ENCODE measurements at regions not wholly inside any gene's neighbourhood (a gene's known extent, or its start where the extent isn't known, plus 50 kb on each side); places are given as distances from the start of the nearest gene placed in this dataset.
A peak's percentile ranks its signal among the peaks of the same experiment; 100 is the strongest.

DNA sequence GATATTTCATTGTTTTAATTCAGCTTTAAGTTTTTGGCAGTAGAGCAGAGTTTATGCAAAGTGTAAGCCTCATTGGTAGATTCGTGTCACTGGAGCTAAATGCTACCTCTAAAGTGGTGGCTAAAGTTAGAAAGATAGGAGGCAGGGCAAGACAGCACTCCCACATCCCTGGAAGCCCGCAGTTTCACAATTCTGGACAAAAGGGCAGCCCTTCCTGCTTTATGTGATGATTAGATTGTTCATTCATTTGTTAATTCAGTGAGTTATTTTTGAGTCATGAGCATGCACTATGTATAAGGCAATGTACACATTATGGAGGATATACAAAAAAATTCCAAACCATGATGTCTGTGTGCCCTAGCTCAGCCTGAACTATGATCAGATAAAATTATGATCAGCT lies 52.1 kb upstream of the EIF3M start:
- H3K4me3 ChIP-seq (ENCODE audit: low read length), result no peak overlapping the region
- DNase-seq (ENCODE audit: low read depth), result peak; percentile 76
- no peak for TF ChIP-seq CTCF (IDR thresholded peaks at IDR 0.05; ENCODE audit: insufficient read depth, low read depth, low read length, missing control alignments)

GRCh38 chr11:32529994-32530588 lies 53.5 kb upstream of the EIF3M start:
- TF ChIP-seq CTCF (IDR thresholded peaks at IDR 0.05; ENCODE audit: insufficient read depth, low read depth, low read length, missing control alignments), result no peak
- DNase-seq (ENCODE audit: low read depth), result no peak
- no peak overlapping the region for H3K4me3 ChIP-seq (ENCODE audit: low read length)

GRCh38 chr11:32527261-32528175 lies 56.1 kb upstream of the EIF3M start:
- no peak for TF ChIP-seq CTCF (IDR thresholded peaks at IDR 0.05; ENCODE audit: insufficient read depth, low read depth, low read length, missing control alignments)
- DNase-seq (ENCODE audit: low read depth), result no peak

DNA sequence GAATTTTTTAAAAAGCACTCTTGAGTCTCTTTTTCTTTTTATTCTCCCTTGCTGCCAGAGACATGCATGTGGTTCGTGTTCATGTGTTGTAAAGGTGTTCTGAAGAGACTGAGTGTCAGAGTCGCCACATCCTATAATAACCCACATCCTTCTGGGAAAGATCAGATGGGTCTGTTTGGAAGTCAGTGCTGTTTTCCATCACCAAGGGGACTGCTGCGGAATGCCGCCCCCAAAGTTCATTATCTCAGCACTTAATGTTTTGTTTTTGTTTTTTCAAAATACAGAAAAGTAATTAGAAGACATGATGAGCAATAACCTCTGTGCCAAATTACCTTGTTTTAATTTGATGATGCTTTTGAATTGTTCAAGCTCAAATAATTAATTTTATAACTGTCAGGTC lies 56.9 kb upstream of the EIF3M start:
- H3K4me3 ChIP-seq (ENCODE audit: low read length), result no peak overlapping the region
- no peak for TF ChIP-seq CTCF (IDR thresholded peaks at IDR 0.05; ENCODE audit: insufficient read depth, low read depth, low read length, missing control alignments)
- DNase-seq (ENCODE audit: low read depth), result no peak

More at GRCh38 chr11:32527261-32528175, 56.1 kb upstream of the EIF3M start:
- no peak overlapping the region for H3K4me3 ChIP-seq (ENCODE audit: low read length)

DNA sequence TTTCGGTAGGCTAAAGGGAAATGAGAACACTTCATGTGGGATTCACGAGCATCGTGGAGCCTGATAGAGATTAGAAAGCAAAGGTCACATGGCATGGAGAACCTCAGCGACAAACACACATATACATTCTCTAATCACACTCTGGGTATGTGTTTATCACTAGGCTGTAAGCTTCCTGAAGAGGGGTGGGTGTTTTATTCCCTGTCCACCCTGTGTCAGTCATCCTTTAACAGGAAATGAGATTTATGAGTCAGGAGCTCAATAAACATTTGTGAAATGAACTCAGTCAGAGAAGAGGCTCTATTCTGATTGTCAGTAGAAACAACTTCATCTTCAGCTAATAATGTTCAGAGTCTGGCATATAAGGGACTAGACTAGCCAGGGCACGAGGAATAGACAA lies 71.7 kb upstream of the EIF3M start:
- DNase-seq (ENCODE audit: low read depth), result peak; percentile 54
- no peak overlapping the region for H3K4me3 ChIP-seq (ENCODE audit: low read length)
- no peak for TF ChIP-seq CTCF (IDR thresholded peaks at IDR 0.05; ENCODE audit: insufficient read depth, low read depth, low read length, missing control alignments)

DNA sequence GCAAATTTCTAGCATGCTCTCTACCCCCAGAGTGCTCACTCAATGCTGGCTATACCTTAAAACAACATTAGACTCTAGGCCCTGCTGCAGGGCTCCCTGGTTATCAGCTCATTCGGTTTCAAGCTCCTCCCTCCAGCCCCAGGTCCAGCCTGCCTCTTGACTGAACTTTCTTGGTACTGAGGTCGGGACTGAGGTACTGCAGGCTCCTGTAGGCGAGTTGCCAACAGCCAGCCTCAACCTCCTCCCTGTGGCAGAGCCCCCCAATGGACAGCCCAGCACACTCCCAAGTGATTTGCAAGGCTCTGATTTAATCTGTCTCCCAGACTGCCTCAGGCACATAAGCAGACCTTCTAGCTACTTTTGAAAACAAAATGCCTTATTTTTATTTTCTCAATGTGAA lies 73.6 kb upstream of the EIF3M start:
- no peak for TF ChIP-seq CTCF (IDR thresholded peaks at IDR 0.05; ENCODE audit: insufficient read depth, low read depth, low read length, missing control alignments)
- no peak for DNase-seq (ENCODE audit: low read depth)
- no peak overlapping the region for H3K4me3 ChIP-seq (ENCODE audit: low read length)

Measured in epithelial cell of esophagus (primary cell).